ENCODE measurements at regions not wholly inside any gene's neighbourhood (a gene's known extent, or its start where the extent isn't known, plus 50 kb on each side); places are given as distances from the start of the nearest gene placed in this dataset.
"Not testable (repeated sequence)": the region's sequence is repeated elsewhere in the genome, so short reads cannot be mapped to it uniquely, and the experiment has no call there.

- no peak for DNase-seq
These were observed 450.3 kb downstream of the RAPGEF2 start for GRCh38 chr4:159552979-159553768.

GRCh38 chr4:159555873-159556272, 453.0 kb downstream of the RAPGEF2 start:
- DNase-seq = no peak

GRCh38 chr4:159562366-159562765, 459.5 kb downstream of the RAPGEF2 start:
- no peak for DNase-seq

- no peak for DNase-seq
These were observed 460.4 kb downstream of the RAPGEF2 start for GRCh38 chr4:159563257-159563656.

DNA sequence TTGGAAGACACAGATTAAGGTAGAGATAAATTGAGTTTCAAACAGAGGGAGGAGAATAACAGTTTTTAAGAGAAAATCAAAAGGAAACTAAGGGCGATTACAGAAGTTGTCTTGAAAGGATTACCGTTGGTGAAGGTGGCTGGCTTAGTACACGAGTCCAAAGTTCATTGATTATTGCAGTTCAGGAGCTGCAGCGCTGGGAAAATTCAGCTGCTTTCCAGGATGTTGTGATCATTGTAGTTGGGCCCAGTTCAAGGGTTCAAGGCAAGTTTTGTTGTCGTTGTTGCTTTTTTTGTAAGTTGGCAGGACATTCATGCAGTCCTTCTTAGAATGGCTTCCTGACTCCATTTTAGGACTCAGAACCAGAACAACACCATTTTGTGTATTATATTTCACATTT, 461.7 kb downstream of the RAPGEF2 start:
- DNase-seq = no peak

DNA sequence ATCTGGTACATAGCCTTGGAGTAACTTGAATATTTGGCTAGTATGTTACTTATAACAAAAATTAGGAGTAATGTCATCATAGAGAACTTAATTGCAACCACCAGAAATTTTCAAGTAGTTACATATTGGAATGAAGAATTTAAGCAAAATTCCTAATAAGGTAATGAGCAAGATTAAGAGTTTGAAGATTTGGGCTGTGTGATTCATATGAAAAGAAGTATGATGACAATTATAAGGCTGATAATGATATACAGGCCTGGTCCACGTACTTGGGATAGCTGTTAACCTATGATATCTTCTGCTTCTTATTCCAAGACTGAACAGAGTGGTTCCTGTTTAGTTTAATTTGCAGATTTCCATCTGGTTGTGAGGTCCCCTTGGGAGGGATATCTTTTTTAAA, 463.9 kb downstream of the RAPGEF2 start:
- no peak for DNase-seq

- no peak for DNase-seq
These were observed 474.4 kb downstream of the RAPGEF2 start for GRCh38 chr4:159577241-159577640.

DNA sequence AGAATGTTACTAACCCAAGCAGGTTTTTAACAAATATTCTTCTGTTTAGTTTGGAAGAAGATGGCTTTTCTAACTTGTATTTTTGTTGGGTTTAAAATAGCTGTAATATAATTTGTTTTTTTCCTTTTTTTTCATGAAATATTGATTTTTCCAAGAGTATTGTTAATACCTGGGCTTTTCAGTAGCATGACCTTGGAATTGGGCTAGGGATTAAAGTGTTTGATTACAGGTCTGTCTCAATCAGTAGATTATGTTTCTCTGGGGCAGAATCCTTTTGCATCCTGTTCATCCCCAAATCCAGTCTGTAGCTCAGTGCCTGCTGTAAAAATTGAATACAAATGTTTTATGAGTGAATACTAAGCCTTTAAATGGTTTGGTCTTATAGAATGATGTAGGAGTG, 479.8 kb downstream of the RAPGEF2 start:
- DNase-seq = no peak

DNA sequence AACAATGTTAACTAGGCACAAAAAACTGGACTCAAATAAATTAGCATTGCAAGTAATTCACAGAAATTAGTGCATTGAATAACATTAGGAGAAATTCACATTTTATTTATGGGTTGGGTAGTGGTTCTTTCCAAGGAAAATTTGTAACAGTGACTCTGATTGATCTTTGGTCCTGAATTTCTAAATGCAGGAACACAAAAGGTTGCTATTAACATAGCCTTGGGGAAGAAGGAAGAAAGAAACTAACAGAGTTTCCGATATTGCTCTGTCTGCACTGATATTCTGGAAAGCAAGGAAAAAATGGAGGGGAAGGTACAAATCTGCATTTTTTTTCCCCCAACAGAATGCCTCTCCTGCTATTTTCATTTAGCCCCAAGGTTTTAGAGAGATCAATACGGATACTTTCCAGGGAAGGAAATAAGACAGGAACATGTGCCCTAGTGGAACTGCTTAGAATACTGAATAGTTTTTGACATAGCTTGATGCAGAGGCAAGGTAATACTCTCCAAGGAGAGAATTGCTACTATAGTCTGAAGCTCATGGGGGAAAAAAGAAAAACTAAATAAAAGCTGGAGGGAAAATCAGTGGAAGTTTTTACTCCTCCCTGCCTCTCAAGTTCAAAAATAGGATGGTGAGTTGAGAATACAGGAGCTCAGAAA, 490.1 kb downstream of the RAPGEF2 start:
- DNase-seq = no peak

DNA sequence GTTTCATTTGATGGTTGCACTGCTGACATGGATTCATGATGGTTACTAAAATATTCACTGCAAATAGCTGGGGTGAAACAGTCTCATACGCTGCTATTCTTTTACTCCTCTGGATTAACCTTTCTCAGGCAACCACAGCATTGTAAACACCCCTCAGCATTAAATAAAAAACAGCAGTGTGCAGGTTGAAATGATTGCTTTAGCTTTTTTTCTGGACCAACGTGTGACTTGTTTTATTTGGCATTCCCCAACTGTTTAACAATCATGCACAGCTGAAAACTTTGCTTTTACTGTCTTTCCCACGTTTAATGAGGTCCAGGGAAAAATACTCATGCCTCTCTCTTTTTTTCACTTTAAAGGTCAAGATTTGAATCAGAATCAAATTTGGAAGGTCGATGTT, 490.8 kb downstream of the RAPGEF2 start:
- DNase-seq = no peak

- no peak for DNase-seq
These were observed 491.7 kb downstream of the RAPGEF2 start for GRCh38 chr4:159594576-159594975.

DNA sequence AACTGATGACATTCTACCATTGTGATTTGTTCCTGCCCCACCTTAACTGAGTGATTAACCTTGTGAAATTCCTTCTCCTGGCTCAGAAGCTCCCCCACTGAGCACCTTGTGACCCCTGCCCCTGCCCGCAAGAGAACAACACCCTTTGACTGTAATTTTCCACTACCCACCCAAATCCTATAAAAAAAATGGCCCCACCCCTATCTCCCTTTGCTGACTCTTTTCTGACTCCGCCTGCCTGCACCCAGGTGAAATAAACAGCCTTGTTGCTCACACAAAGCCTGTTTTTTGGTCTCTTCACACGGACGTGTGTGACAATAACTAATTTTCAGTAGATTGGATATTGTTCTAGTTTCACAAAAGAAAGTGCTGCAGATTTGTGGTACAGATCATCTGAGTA, 492.2 kb downstream of the RAPGEF2 start:
- not testable (repeated sequence) for DNase-seq

DNA sequence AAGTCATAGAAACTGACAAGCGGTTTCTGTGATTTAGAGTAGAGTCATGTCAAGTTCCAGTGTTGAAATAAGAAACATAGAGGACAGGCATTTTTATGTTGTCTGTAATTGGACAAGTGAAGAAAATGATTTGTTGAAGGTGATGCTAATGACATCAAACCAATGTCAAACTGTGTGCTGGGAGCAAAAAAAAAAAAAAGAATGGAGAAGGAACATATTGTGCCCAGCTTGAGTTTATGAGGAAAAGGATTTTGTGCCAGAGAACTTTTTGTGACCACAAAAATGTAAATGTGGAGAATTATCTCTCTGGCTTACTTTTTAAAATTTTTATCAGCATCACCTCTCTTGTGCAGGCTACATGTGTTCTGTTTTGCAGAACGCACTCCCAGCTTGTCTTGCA, 495.7 kb downstream of the RAPGEF2 start:
- no peak for DNase-seq

DNA sequence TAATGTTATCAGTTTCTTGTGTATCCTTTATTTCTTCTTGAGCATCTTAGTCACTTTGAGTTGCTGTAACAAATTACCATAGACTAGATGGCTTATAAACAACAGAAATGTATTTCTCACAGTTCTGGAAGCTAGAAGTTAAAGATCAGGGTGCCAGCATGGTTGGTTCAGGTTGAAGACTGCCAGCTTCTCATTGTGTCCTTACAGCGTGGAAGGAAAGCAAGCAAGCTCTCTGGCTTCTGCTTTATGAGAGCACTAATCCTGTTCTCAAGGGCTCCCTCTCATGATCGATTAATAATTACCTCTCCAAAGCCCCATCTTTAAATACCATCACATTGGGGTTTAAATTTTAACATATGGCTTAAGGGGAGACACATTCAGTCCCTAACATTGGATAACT, 497.2 kb downstream of the RAPGEF2 start:
- DNase-seq = no peak

GRCh38 chr4:159604781-159605180, 501.9 kb downstream of the RAPGEF2 start:
- no peak for DNase-seq

DNA sequence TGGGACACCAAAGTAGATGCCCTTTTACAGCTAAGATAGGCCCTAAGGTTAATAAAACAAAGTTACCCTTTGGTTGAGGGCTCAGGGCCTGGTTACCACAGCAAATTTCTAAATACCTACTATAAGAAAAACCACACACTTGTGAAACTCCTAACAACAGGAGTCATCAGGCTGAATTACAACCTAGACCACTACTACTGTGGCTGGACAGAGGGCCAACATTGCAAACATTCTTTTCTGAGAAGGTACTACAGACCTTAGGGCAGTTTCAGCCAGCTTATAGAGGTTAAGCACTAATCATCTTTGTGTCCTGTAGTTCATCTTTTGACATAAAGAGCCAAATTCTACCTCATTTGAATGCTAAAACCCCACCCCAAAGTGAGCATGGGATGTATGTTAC, 504.0 kb downstream of the RAPGEF2 start:
- no peak for DNase-seq

DNA sequence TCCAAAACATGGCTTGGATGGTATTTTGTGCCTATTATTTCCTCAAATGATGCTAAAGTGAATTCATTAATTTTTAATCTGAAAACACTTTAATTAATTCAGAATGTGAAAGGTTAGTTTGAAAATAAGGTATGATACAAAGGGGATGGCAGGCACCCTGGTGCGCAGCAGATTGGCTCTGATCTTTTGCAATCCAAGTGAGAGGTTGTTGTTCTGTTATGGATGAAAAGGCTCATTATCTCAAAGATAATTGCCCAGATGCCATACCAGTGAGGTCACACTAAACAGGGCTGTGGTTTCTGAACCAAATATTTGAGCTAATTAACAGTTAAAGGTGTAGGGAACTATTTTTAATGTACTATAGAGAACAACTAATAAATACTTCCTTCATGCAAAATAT, 504.9 kb downstream of the RAPGEF2 start:
- no peak for DNase-seq

DNA sequence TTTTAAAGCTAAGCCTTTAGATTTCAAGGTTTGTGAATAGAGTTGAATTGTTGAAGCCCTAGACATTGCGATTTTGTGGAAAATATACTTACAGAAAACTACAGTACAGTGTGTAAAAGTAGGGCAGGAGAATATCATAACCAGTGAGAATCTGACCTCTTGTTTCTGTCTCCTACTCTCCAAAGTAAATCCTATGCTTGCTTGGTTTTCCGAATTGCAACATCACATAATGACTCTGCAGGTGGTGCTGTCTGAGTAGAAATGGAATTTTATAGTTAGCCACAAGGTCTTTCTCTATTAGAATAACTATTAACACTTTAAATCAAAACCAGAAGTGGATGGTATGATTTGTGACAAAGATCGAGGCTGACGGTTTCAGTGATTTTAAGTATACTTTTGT, 505.6 kb downstream of the RAPGEF2 start:
- DNase-seq = no peak

DNA sequence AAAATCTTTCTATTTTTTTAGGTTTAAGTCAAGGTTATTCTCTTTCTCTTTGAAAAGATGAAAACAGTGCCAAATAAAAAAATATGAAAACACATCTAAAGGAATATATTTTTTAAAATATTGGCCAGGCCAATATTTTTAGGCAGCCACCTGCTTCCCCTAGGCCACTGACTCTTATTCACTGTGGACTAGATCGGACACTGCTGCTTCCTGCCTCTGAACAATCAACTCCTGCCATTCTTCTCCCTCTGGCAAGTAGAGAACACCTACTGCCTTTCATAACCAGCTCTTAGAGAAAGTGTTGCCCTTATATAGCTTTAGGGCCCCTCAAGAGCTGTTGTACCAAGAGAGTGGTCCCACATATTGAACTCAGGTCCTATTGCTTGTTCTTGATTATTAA, 529.2 kb downstream of the RAPGEF2 start:
- DNase-seq = no peak

DNA sequence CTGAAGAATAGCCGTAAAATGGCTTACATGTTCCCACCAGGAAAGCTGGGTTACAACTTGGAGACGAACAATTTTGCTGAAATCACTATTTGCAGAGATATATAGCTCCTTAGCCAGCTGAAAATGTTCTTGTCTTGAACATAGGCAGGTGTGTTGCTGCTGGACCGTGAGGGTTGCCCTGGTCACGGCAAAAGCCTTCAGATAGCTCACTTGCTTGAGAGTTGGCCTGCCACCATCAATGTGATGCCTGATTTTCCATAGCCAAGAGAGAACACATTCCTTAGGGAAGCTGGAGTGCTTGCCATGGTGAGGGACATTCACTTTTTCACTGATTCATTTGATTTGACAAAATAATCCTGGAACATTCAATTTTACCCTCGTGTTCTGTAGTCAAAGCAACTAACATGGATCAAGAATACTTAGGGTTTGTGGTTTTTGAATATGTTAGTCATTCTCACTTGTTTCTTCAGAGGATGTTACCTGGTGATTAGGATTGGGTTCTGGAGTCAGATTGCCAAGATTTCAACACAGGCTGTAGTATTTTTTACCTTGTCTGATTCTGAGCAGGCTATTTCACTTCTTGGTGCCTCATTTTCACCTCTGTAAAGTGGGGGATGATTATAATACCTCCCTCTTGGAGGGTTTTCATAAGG, 536.9 kb downstream of the RAPGEF2 start:
- no peak for DNase-seq

DNA sequence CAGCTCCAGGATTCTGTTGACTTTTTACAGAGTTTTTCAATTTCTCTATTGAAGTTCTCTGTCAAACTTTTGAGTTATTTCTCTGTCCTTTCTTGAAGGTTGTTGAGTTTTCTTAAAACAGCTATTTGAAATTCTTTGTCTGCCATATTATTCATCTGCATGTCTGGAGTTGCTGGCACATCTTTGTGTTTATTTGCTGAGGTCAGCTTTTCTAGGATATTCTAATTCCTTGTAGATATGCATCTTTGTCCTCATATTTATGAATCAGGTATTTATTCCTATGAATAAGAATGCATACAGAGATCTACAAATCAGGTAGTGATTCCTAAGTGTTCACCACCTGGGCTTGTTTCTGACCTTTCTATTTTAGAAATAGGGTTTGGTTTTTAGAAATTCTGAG, 546.4 kb downstream of the RAPGEF2 start:
- DNase-seq = no peak

GRCh38 chr4:159652871-159653270, 550.0 kb downstream of the RAPGEF2 start:
- no peak for DNase-seq

DNA sequence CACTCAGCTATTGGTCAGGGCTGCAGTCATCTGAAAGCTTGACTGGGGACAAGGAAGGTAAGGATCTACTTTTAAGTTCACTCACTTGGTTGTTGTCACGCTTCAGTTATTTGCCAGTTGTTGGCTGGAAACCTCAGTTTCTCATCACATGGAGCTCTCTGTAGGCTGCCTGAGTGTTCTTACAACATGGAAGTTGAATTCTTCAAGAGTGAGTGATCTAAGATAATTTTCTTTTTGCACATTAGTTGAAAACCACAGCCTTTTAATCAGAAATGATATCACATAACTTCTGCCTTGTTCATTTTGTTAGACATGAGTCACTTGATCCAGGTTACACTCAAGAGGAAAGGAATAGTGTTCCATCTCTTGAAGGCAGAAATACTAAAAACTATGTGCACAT, 552.7 kb downstream of the RAPGEF2 start:
- DNase-seq = no peak

DNA sequence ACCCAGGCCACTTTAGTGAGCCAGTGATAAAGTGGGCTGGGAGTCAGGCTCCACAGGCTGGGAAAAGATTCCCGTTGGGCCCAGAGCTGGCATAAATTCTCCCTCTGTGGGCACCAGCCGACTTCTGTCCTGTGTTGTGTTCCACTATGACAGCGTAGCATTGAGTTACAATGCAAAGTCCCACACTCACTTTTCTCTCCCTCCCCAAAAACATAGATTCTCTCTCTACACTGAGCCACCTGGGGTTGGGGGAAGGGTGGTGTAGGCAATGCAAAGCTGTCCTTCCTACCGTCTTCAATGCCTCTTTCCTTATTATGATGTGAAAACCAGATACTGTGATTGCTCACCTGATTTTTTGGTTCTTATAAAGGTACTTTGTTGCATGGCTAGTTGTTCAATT, 566.2 kb downstream of the RAPGEF2 start:
- no peak for DNase-seq

Data from OCI-M1 (cell line).